NCI-H2227 treated with DMSO at 0.1 percent for 48 hours (cell line): ENCODE measurements at regions not wholly inside any gene's neighbourhood (a gene's known extent, or its start where the extent isn't known, plus 50 kb on each side); places are given as distances from the start of the nearest gene placed in this dataset.
A peak's percentile ranks its signal among the peaks of the same experiment; 100 is the strongest.
"Not testable (repeated sequence)": the region's sequence is repeated elsewhere in the genome, so short reads cannot be mapped to it uniquely, and the experiment has no call there.

Experiments
- DNase-seq: peaks from one replicate; lab custom pipeline; 2025; lab: John Stamatoyannopoulos, UW

- no peak for DNase-seq
Observed at GRCh38 chr13:80173224-80173623, 167.7 kb downstream of the SPRY2 start.

GRCh38 chr13:80171096-80171495 is 169.8 kb downstream of the SPRY2 start:
- DNase-seq, result no peak

- DNase-seq, result no peak
Observed at GRCh38 chr13:80168089-80168850, 172.7 kb downstream of the SPRY2 start.

GRCh38 chr13:80166352-80166751 is 174.6 kb downstream of the SPRY2 start:
- DNase-seq, result no peak

GRCh38 chr13:80164462-80164861 is 176.5 kb downstream of the SPRY2 start:
- DNase-seq, result no peak

GRCh38 chr13:80161896-80162295 is 179.0 kb downstream of the SPRY2 start:
- no peak for DNase-seq

- DNase-seq, result no peak
Observed at GRCh38 chr13:80161219-80161618, 179.7 kb downstream of the SPRY2 start.

- DNase-seq, result no peak
Observed at GRCh38 chr13:80160110-80160509, 180.8 kb downstream of the SPRY2 start.

GRCh38 chr13:80157261-80157932 is 183.5 kb downstream of the SPRY2 start:
- DNase-seq, result no peak

- DNase-seq, result not testable (repeated sequence)
Observed at GRCh38 chr13:80152142-80152541, 188.8 kb downstream of the SPRY2 start.

GRCh38 chr13:80151016-80151415 is 189.9 kb downstream of the SPRY2 start:
- DNase-seq, result no peak

- DNase-seq, result no peak
Observed at GRCh38 chr13:80149736-80150135, 191.2 kb downstream of the SPRY2 start.

- DNase-seq, result no peak
Observed at GRCh38 chr13:80145171-80145690, 195.7 kb downstream of the SPRY2 start.

- DNase-seq, result no peak
Observed at GRCh38 chr13:80144493-80144892, 196.4 kb downstream of the SPRY2 start.

- DNase-seq, result no peak
Observed at GRCh38 chr13:80141123-80141849, 199.6 kb downstream of the SPRY2 start.

GRCh38 chr13:80140685-80141084 is 200.2 kb downstream of the SPRY2 start:
- DNase-seq, result no peak

GRCh38 chr13:80139196-80139595 is 201.7 kb downstream of the SPRY2 start:
- no peak for DNase-seq

- DNase-seq, result no peak
Observed at GRCh38 chr13:80137994-80138393, 202.9 kb downstream of the SPRY2 start.

- DNase-seq, result no peak
Observed at GRCh38 chr13:80134346-80134745, 206.6 kb downstream of the SPRY2 start.

- DNase-seq, result no peak
Observed at GRCh38 chr13:80133631-80134261, 207.2 kb downstream of the SPRY2 start.

GRCh38 chr13:80132741-80133601 is 208.0 kb downstream of the SPRY2 start:
- DNase-seq, result peak; percentile 32
